ENCODE measurements at regions not wholly inside any gene's neighbourhood (a gene's known extent, or its start where the extent isn't known, plus 50 kb on each side); places are given as distances from the start of the nearest gene placed in this dataset.

DNA sequence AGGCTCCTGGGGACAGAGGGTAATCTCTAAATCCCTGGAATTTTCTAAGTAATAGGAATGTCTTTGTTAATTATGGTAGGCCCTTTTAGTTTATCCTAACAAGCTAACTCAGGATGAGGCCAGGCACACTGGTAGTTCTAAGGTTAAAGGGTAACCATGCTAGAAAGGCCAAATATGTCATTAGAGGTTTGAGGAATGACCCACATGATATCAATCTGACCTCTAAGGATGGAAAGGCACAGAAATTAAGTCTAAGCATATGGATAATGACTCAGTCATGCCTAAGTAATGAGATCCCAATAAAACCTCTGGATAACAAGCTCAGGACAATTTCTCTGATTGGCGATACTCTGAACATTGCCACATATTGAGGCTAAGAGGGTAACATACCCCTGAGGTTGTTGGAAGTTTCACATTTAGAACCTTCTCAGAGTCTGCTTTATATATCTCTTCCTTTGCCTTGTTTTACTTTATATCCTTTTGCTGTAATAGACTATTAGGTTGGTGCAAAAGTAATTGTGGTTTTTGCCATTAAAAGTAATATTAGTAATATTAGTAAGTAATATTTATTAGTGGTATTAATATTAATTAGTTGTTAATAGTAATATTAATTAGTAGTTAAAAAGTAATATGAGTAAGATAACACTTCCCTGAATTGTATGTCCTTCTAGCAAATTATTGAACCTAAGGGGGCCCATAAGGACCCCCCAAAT lies 806.3 kb upstream of the GCFC2 start:
- TF ChIP-seq TCF4 (CRISPR knock-in tag; IDR thresholded peaks at IDR 0.05; ENCODE audit: borderline replicate concordance) (no peak), OSR1 (CRISPR knock-in tag; IDR thresholded peaks at IDR 0.05) (no peak), ISL1 (CRISPR knock-in tag; IDR thresholded peaks at IDR 0.05) (no peak), PATZ1 (CRISPR knock-in tag; IDR thresholded peaks at IDR 0.05; ENCODE audit: borderline replicate concordance) (no peak), CSDC2 (CRISPR knock-in tag; IDR thresholded peaks at IDR 0.05) (no peak), SNAI2 (CRISPR knock-in tag; IDR thresholded peaks at IDR 0.05) (no peak), ZNF70 (CRISPR knock-in tag; IDR thresholded peaks at IDR 0.05) (no peak), ZNF8 (CRISPR knock-in tag; IDR thresholded peaks at IDR 0.05) (no peak), BACH2 (CRISPR knock-in tag; IDR thresholded peaks at IDR 0.05; ENCODE audit: borderline replicate concordance) (no peak), ZFP3 (CRISPR knock-in tag; IDR thresholded peaks at IDR 0.05) (no peak), GLIS3 (CRISPR knock-in tag; IDR thresholded peaks at IDR 0.05) (no peak), TOX (CRISPR knock-in tag; IDR thresholded peaks at IDR 0.05; ENCODE audit: borderline replicate concordance) (no peak), ZNF565 (CRISPR knock-in tag; conservative IDR thresholded peaks at IDR 0.05; ENCODE audit: low read depth) (no peak), ARNTL (CRISPR knock-in tag; IDR thresholded peaks at IDR 0.05; ENCODE audit: borderline replicate concordance, low read depth) (no peak)
- TF ChIP-seq, protein P1, sequence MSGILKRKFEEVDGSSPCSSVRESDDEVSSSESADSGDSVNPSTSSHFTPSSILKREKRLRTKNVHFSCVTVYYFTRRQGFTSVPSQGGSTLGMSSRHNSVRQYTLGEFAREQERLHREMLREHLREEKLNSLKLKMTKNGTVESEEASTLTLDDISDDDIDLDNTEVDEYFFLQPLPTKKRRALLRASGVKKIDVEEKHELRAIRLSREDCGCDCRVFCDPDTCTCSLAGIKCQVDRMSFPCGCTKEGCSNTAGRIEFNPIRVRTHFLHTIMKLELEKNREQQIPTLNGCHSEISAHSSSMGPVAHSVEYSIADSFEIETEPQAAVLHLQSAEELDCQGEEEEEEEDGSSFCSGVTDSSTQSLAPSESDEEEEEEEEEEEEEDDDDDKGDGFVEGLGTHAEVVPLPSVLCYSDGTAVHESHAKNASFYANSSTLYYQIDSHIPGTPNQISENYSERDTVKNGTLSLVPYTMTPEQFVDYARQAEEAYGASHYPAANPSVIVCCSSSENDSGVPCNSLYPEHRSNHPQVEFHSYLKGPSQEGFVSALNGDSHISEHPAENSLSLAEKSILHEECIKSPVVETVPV (CRISPR knock-in tag; IDR thresholded peaks at IDR 0.05), result no peak
- TF ChIP-seq, protein P2, sequence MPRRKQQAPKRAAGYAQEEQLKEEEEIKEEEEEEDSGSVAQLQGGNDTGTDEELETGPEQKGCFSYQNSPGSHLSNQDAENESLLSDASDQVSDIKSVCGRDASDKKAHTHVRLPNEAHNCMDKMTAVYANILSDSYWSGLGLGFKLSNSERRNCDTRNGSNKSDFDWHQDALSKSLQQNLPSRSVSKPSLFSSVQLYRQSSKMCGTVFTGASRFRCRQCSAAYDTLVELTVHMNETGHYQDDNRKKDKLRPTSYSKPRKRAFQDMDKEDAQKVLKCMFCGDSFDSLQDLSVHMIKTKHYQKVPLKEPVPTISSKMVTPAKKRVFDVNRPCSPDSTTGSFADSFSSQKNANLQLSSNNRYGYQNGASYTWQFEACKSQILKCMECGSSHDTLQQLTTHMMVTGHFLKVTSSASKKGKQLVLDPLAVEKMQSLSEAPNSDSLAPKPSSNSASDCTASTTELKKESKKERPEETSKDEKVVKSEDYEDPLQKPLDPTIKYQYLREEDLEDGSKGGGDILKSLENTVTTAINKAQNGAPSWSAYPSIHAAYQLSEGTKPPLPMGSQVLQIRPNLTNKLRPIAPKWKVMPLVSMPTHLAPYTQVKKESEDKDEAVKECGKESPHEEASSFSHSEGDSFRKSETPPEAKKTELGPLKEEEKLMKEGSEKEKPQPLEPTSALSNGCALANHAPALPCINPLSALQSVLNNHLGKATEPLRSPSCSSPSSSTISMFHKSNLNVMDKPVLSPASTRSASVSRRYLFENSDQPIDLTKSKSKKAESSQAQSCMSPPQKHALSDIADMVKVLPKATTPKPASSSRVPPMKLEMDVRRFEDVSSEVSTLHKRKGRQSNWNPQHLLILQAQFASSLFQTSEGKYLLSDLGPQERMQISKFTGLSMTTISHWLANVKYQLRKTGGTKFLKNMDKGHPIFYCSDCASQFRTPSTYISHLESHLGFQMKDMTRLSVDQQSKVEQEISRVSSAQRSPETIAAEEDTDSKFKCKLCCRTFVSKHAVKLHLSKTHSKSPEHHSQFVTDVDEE (CRISPR knock-in tag; IDR thresholded peaks at IDR 0.05), result no peak
- no peak for ATAC-seq

DNA sequence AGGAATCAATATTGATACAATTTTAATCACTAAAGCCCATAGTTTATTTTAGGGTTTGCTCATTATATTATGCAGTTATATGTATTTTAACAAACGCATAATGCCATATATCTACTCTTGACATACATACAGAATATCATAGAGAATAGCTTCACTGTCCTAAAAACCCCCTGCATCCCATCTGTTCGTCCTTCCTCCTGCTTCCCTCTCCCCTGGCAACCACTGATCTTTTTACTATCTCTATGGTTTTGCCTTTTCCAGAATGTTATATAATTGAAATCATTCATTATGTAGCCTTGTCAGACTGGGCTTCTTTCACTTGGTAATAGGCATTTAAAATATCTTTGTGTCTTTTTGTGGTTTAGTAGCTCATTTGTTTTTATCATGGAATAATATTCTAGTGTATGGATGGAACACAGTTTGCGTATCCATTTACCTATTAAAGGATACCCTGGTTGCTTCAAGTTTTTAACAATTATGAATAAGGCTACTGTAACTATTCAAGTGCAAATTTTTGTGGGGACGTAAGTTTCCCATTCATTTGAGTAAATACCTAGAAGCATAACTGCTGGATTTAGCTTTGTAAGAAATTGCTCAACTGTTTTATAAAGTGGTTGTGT lies 801.6 kb upstream of the GCFC2 start:
- TF ChIP-seq ZNF8 (CRISPR knock-in tag; IDR thresholded peaks at IDR 0.05) (no peak), ZFP3 (CRISPR knock-in tag; IDR thresholded peaks at IDR 0.05) (no peak), BACH2 (CRISPR knock-in tag; IDR thresholded peaks at IDR 0.05; ENCODE audit: borderline replicate concordance) (no peak)
- no peak for ATAC-seq

DNA sequence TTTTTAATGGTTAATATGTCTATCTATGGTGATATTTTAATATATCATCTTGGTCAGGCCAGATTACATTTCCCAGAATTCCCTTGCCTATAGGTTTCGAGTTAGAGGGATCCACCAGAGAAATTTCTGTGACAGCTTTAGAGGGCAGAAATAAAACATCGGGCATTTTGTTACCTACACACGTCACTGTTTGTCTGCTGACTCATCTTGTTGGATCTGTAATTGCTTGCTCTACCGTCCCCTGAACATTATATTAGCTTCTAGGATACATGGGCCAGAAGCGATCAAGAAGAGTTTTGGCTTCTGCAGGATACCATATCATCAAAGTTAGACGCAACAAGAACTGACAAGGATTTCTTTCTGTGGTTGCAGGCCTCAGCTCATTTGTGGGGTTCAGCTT lies 795.8 kb upstream of the GCFC2 start:
- TF ChIP-seq GLIS3 (CRISPR knock-in tag; IDR thresholded peaks at IDR 0.05) (no peak), ZFP30 (CRISPR knock-in tag; IDR thresholded peaks at IDR 0.05) (no peak), TCF4 (CRISPR knock-in tag; IDR thresholded peaks at IDR 0.05; ENCODE audit: borderline replicate concordance) (no peak), SNAI2 (CRISPR knock-in tag; IDR thresholded peaks at IDR 0.05) (no peak), PATZ1 (CRISPR knock-in tag; IDR thresholded peaks at IDR 0.05; ENCODE audit: borderline replicate concordance) (no peak), ESRRG (CRISPR knock-in tag; IDR thresholded peaks at IDR 0.05) (no peak), ZNF565 (CRISPR knock-in tag; conservative IDR thresholded peaks at IDR 0.05; ENCODE audit: low read depth) (no peak)
- TF ChIP-seq, protein P3, sequence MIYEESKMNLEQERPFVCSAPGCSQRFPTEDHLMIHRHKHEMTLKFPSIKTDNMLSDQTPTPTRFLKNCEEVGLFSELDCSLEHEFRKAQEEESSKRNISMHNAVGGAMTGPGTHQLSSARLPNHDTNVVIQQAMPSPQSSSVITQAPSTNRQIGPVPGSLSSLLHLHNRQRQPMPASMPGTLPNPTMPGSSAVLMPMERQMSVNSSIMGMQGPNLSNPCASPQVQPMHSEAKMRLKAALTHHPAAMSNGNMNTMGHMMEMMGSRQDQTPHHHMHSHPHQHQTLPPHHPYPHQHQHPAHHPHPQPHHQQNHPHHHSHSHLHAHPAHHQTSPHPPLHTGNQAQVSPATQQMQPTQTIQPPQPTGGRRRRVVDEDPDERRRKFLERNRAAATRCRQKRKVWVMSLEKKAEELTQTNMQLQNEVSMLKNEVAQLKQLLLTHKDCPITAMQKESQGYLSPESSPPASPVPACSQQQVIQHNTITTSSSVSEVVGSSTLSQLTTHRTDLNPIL (CRISPR knock-in tag; IDR thresholded peaks at IDR 0.05; ENCODE audit: low read depth), result no peak
- no peak for ATAC-seq

Measured in SK-N-SH treated with all-trans-retinoic acid at 6 μM for 48 hours (cell line).